ENCODE measurements at regions not wholly inside any gene's neighbourhood (a gene's known extent, or its start where the extent isn't known, plus 50 kb on each side); places are given as distances from the start of the nearest gene placed in this dataset.
A peak's percentile ranks its signal among the peaks of the same experiment; 100 is the strongest.

DNA sequence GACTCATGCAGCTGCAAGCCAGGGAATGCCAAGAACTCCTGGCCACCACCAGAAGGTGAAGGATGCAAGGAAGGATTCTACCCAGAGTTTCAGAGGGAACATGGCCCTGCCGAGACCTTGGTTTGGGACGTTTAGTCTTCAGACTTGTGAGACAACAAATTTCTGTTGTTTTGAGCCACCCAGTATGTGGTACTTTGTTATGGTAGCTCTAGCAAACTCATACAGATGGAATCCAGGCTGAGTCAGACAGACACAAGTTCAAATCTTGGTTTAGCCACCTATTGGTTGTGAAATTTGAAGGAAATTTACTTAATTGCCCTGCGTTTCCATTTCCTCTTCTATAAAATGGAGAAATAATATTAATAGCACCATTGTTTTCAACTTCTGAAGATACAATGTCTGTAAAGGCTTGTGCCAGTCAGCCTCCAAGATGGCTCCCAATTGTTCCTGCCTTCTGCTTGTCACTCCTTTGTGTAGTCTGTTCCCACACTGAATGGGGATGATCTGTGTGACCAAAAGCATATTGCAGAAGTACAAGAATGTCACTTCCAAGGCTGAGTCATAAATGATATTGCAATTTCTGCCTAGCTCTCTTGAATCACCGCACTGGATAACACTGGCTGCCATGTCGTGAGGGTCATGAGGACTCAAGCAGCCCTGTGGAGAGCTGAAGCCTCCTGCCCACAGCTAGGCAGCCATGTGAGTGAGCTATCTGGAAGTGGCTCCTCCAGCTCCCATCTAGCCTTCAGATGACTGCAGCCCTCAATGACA is 223.5 kb upstream of the PROK2 start:
- Histone ChIP-seq H3K27ac (peak overlapping the region; percentile 27; the same call in 1 of the 2 replicates), H3K9me3 (replicated peaks) (no peaks in the 10 kb centered on the region)

DNA sequence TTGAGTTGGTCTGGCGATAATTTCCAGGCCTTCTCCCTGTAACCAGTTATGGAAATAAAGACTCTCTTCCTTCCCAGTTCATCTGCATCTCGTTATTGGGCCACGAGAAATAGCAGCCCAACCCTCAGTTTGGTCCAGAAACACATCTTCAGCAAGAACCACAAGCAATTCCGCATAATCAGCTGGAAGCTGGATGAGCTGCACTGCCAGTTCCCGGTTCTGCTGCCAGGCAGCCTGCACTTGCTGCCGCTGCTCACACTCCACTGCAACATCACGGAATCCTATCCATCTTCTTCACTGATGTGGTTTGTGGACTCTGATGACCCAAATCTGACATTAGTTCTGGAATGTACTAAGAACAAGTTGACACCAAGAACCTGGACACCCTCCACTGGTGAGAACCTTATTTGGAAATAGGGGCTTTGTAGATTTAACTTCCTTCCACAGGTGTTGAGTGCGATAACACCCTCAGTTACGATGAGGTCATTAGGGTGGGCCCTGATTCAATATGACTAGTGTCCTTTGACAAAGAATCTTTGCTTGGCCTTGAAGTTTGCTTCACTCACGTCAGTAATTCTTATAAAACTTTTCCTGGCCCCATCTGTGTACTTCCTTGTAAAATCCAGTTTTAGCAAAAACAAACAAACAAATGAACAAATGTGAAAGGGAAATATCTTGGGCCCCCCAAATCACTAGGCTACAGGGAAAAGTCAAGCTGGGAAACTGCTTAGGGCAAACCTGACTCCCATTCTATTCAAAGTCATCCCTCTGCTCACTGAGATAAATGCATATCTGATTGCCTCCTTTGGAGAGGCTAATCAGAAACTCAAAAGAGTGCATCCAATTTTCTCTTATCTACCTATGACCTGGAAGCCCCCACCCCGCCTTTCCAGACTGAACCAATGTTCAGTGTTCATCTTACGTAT is 221.9 kb upstream of the PROK2 start:
- Histone ChIP-seq H3K27ac (no peak overlapping the region), H3K36me3 (no peaks in the 10 kb centered on the region), H3K9me3 (replicated peaks) (no peaks in the 10 kb centered on the region), H3K4me3 (no peak overlapping the region), H3K4me1 (replicated peaks) (peaks cover 18% of the 10 kb centered on the region), H3K27me3 (replicated peaks) (no peaks in the 10 kb centered on the region)
- no peak for DNase-seq (ENCODE audit: low read depth in 1 of 2, low spot score in 2 of 2)

More for the DNA sequence above, 223.5 kb upstream of the PROK2 start:
- Histone ChIP-seq H3K27me3 (replicated peaks) (no peaks in the 10 kb centered on the region), H3K4me3 (no peak overlapping the region), H3K4me1 (replicated peaks) (peaks cover 18% of the 10 kb centered on the region), H3K36me3 (no peaks in the 10 kb centered on the region)
- no peak for DNase-seq (ENCODE audit: low read depth in 1 of 2, low spot score in 2 of 2)

DNA sequence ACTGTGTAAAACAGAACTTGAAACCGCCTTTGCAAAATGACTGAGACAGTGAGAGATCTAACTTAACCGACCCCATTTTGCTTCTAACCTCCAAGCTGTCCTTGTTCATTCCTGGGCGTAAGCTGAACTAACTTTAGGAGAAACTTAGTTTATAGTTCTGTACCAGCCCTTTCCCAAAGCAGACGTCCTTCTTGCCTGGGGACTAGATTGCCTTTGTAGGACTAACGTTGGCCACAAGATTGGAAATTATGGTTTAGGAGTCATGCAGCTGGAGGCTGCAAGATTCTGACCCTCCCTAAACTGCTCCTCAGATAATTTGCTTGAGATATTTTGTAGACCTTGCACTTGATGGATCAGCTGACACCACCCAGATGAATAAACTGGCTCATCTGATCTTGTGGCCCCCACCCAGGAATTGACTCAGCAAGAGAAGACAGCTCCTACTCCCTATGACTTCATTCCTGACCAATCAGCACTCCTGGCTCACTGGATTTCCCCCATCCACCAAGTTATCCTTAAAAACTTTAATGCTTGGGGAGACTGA is 219.9 kb upstream of the PROK2 start:
- Histone ChIP-seq H3K4me1 (replicated peaks) (peaks cover 12% of the 10 kb centered on the region), H3K9me3 (replicated peaks) (no peaks in the 10 kb centered on the region), H3K4me3 (no peak overlapping the region), H3K27ac (no peak overlapping the region), H3K27me3 (replicated peaks) (no peaks in the 10 kb centered on the region), H3K36me3 (no peaks in the 10 kb centered on the region)
- DNase-seq (ENCODE audit: low read depth in 1 of 2, low spot score in 2 of 2) = no peak

DNA sequence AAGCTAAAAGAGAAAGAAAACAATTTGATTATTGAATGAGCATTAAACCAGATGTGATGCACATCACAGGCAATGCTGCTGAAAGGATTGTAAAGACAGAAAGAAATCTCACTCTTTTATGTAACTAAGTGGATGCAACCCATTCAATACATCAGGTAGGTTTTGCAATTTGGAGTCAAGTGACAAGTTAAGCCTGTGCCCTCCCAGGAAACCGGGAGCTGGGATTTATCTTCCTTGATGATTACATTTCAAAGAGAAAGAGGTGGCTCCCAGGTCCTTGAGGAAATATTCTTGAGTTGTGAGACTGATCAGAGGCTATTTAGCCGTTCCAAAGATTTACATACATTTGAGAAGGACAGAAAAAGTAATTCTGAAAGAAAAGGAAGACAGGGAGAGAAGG is 219.0 kb upstream of the PROK2 start:
- Histone ChIP-seq H3K4me3 (no peak overlapping the region), H3K27ac (no peak overlapping the region), H3K36me3 (no peaks in the 10 kb centered on the region), H3K27me3 (replicated peaks) (no peaks in the 10 kb centered on the region), H3K4me1 (replicated peaks) (peaks cover 21% of the 10 kb centered on the region), H3K9me3 (replicated peaks) (no peaks in the 10 kb centered on the region)
- no peak for DNase-seq (ENCODE audit: low read depth in 1 of 2, low spot score in 2 of 2)

DNA sequence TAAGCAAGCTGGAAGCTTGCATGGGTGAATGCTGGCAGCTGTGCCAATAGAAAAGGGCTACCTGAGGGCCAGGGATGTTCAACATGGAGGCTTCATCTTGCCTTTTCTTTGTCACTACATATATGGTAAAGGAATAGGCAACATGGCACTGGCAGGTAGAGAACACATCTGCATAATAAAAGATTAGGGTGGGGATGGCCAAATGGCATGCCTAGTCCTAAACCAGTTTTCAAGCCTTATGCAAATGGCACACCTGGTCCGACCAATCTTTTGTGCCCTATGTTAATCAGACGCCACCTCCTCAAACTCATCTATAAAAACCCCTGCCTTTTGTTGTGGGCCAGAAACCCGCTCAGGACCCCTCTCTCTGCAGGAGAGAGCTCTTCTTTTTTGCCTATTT is 216.8 kb upstream of the PROK2 start:
- H3K4me3 ChIP-seq = no peak overlapping the region
- peaks cover 16% of the 10 kb centered on the region for H3K4me1 ChIP-seq (replicated peaks)
- H3K9me3 ChIP-seq (replicated peaks) = no peaks in the 10 kb centered on the region
- DNase-seq (ENCODE audit: low read depth in 1 of 2, low spot score in 2 of 2) = no peak
- no peak overlapping the region for H3K27ac ChIP-seq
- no peaks in the 10 kb centered on the region for H3K27me3 ChIP-seq (replicated peaks)
- no peaks in the 10 kb centered on the region for H3K36me3 ChIP-seq

DNA sequence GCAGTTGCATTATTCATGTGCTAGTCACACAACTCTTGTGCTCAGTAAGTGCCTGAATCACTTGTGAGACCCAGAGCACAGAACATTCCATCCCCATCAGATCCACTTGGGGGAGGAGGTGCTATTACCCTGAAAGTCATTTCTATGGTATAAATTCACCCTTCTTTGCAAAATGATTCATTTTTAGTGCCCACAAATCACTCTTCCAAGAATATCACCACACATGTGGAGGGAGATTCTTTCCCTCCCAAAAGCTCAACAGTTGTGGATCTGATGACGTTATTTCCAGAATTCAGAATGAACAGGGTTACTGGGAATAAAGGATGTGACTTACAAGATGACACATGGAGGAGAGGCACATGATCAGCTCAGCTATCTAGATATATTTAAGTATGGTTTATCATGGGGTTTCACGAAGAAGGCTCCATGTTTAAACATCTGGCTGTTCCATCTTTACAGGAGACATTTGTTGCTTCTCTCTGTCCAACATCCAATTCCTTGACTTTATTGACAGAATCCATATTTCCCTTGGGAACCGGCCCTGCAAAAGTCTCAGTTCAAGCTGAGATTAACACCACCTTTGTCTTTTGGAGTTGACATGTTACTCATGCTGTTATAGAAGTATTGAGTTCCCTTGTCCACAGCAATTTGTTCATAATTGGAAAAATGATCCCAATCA is 214.2 kb upstream of the PROK2 start:
- peak; percentile 54 to 61 for DNase-seq (ENCODE audit: low read depth in 1 of 2, low spot score in 2 of 2)
- Histone ChIP-seq H3K27me3 (replicated peaks) (no peaks in the 10 kb centered on the region), H3K27ac (peak overlapping the region; percentile 88), H3K36me3 (no peaks in the 10 kb centered on the region), H3K4me3 (no peak overlapping the region), H3K4me1 (replicated peaks) (peaks cover 16% of the 10 kb centered on the region), H3K9me3 (replicated peaks) (no peaks in the 10 kb centered on the region)

DNA sequence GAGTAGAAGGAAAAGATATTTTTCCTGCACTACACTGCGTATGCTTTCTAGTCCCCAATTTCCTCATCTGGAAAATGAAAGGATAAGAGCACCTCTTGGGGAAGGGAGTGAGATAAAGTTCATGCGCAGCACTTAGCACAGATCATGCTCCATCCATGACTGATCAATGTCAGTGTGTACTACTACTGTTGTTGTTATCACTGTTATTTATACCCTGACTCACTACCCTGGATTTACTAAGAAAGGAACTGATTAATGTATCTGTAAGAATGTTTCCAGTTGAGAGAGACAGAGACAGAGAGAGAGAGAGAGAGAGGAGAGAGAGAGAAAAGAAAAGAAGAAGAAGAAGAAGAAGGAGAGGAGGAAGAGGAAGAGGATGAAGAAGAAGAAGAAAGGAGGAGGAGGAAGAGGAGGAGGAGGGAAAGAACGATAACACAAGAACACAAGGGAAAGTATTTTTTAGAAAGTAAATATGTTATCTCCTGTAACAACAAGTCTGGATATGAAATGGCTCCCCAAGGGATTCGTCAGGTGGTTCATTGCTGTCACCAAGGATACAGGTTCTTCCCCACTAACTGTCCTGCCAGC is 212.2 kb upstream of the PROK2 start:
- DNase-seq (ENCODE audit: low read depth in 1 of 2, low spot score in 2 of 2) = no peak
- H3K27me3 ChIP-seq (replicated peaks) = no peaks in the 10 kb centered on the region
- H3K4me1 ChIP-seq (replicated peaks) = peaks cover 16% of the 10 kb centered on the region
- no peak overlapping the region for H3K4me3 ChIP-seq
- no peaks in the 10 kb centered on the region for H3K9me3 ChIP-seq (replicated peaks)
- H3K36me3 ChIP-seq = no peaks in the 10 kb centered on the region
- no peak overlapping the region for H3K27ac ChIP-seq

DNA sequence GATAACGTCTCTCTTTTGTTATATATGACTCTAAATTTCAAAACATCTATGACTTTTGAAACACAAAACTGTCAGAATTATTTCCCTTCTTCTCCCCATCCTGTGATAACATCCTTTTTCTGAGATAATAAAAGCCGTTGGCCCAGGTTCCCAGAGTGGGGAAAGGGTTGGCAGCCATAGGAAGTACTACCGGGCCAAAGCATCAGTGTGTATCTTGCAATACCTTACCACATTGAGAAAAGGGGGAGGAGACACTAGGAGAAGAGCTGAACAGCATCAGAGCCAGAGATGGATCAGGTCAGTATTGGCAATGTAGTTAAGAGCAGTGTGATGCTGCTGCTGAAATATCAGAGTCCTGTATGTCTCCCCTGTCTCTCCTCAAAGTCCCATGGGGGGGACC is 210.0 kb upstream of the PROK2 start:
- H3K4me3 ChIP-seq = no peak overlapping the region
- H3K9me3 ChIP-seq (replicated peaks) = no peaks in the 10 kb centered on the region
- H3K27ac ChIP-seq = no peak overlapping the region
- no peaks in the 10 kb centered on the region for H3K27me3 ChIP-seq (replicated peaks)
- DNase-seq (ENCODE audit: low read depth in 1 of 2, low spot score in 2 of 2) = no peak
- no peaks in the 10 kb centered on the region for H3K36me3 ChIP-seq
- peaks cover 16% of the 10 kb centered on the region for H3K4me1 ChIP-seq (replicated peaks)

DNA sequence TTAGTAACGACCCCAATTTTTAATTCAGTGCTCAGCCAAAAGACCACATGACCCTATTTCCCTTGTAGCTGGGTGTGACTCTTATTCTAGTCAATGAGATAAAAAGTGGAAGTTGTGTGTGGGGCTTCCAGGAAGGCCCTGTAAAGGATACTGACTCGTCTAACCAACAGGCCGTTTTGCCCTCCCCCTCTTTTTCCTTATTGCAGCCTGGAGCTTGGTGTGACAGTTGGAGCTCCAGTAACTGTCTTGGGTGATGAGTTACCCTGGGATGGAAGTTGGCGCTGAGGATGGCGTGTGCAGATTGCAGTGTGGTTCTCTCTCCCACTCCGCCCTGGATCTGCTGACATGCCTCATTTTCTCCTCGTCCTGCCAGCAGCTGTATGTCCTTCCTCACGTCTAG is 209.3 kb upstream of the PROK2 start:
- Histone ChIP-seq H3K4me3 (no peak overlapping the region), H3K36me3 (no peaks in the 10 kb centered on the region), H3K9me3 (replicated peaks) (no peaks in the 10 kb centered on the region), H3K4me1 (replicated peaks) (peaks cover 9% of the 10 kb centered on the region), H3K27ac (no peak overlapping the region), H3K27me3 (replicated peaks) (no peaks in the 10 kb centered on the region)
- no peak for DNase-seq (ENCODE audit: low read depth in 1 of 2, low spot score in 2 of 2)

DNA sequence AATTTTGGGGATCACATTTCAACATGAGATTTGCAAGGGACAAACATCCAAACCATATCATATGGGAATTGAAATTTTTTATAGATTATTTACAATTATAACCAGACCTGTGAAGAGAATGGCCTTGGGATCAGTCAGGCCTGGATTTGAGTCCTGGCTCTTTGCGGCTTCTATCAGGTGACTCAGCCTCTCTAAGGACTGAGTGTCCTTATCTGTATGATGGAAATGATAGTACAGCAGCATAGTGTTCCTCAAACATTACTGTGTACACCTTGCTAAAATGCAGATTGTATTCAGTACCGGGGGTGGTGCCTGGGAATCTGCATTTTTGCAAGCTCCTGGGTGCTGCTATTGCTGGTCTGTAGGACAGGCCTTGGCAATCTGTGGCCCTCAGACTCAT is 206.7 kb upstream of the PROK2 start:
- Histone ChIP-seq H3K27me3 (replicated peaks) (no peaks in the 10 kb centered on the region), H3K36me3 (no peaks in the 10 kb centered on the region), H3K4me3 (no peak overlapping the region), H3K4me1 (replicated peaks) (no peaks in the 10 kb centered on the region; the same call in none of the 2 replicates), H3K27ac (no peak overlapping the region), H3K9me3 (replicated peaks) (no peaks in the 10 kb centered on the region)
- DNase-seq (ENCODE audit: low read depth in 1 of 2, low spot score in 2 of 2) = no peak

DNA sequence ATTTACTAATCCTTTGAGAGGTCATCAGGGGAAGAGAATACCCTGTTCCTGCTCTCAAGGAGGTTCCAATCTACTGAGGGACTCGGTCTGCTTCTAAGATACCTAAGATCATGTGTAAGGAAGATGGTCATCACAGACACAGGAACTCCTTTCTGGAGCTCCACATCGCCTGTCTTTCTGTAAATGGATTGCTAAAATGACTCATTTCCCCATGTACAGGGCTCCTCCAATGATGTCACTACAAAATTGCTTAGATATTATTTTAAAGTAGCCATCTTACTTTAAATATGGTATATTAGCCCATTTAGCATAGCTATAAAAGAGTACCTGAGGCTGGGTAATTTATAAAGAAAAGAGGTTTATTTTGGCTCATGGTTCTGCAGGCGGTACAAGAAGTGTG is 206.1 kb upstream of the PROK2 start:
- H3K27me3 ChIP-seq (replicated peaks) = no peaks in the 10 kb centered on the region
- H3K9me3 ChIP-seq (replicated peaks) = no peaks in the 10 kb centered on the region
- H3K27ac ChIP-seq = no peak overlapping the region
- H3K4me1 ChIP-seq (replicated peaks) = no peaks in the 10 kb centered on the region; the same call in none of the 2 replicates
- no peaks in the 10 kb centered on the region for H3K36me3 ChIP-seq
- DNase-seq (ENCODE audit: low read depth in 1 of 2, low spot score in 2 of 2) = no peak
- H3K4me3 ChIP-seq = no peak overlapping the region

DNA sequence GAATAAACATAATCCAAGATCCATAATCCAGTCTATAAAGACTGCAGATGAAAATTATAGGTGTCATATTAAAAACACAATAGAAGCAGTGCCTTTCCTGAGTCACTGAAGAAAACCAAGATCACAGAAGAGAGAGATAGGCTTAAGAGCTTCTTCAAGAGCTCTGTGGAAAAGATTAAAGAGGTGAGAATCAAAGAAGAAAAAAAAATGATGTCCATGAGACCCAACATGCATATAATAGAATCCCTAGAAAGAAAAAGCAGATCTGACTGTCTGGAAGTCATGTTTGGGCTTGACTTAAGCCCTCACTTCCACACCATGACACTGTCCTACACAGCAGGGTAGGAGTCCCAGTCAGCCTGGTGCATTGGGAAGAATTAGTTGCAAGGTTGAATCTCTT is 205.6 kb upstream of the PROK2 start:
- no peak overlapping the region for H3K4me3 ChIP-seq
- H3K4me1 ChIP-seq (replicated peaks) = no peaks in the 10 kb centered on the region; the same call in none of the 2 replicates
- H3K27ac ChIP-seq = no peak overlapping the region
- H3K9me3 ChIP-seq (replicated peaks) = no peaks in the 10 kb centered on the region
- no peaks in the 10 kb centered on the region for H3K27me3 ChIP-seq (replicated peaks)
- H3K36me3 ChIP-seq = no peaks in the 10 kb centered on the region
- DNase-seq (ENCODE audit: low read depth in 1 of 2, low spot score in 2 of 2) = no peak

DNA sequence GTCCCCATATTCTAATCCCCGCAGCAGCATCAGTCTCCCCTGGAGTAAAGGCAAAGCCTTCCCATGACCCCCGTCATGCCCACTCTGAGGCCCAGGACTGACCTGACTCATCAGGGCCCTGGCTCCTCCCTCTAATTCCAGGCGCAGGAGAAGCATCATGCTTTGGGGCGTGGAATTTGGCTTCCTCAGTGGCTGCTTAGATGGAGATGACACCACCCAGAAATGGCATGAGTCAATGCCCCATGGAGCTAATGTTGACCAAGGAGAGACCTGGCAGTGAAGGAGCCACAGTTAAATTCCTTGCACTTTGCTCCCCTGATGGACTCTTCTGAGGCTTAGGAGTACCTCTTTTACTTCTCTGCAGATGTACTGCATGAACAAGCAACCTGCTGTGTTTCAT is 204.2 kb upstream of the PROK2 start:
- Histone ChIP-seq H3K27ac (no peak overlapping the region), H3K27me3 (replicated peaks) (no peaks in the 10 kb centered on the region), H3K9me3 (replicated peaks) (no peaks in the 10 kb centered on the region), H3K4me1 (replicated peaks) (no peaks in the 10 kb centered on the region; the same call in none of the 2 replicates), H3K36me3 (no peaks in the 10 kb centered on the region), H3K4me3 (no peak overlapping the region)
- DNase-seq (ENCODE audit: low read depth in 1 of 2, low spot score in 2 of 2) = no peak

Data from SJSA1 (cell line).